ENCODE measurements at regions not wholly inside any gene's neighbourhood (a gene's known extent, or its start where the extent isn't known, plus 50 kb on each side); places are given as distances from the start of the nearest gene placed in this dataset.

DNA sequence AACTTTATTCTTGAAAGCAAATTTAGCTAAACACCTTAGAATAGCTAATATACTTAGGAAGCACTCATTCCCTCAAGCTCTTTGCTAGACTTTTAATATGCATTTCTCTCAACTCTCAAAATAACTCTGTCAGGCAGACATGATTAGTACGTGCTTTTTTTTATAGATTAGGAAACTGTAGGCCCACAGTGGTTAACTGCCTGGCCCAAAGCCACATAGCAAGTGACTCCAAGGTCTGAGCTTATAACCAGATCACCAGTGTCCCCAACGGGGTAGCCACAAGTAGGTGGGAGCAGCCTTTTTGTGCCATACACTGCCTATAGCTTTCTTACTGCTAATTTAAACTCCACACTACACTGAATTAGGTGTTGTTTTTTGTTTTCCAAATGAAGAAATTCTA lies 576.8 kb downstream of the METTL4 start:
- Histone ChIP-seq H3K36me3 (ENCODE audit: control insufficient read depth, insufficient read depth, low read length) (no peaks in the 10 kb centered on the region), H3K4me3 (ENCODE audit: low read depth, low read length) (no peak overlapping the region), H3K27me3 (ENCODE audit: control insufficient read depth, insufficient read depth, low read length) (no peaks in the 10 kb centered on the region)
- DNase-seq (ENCODE audit: low read depth) (no peak), FAIRE-seq (no peak)
- TF ChIP-seq, protein P1, sequence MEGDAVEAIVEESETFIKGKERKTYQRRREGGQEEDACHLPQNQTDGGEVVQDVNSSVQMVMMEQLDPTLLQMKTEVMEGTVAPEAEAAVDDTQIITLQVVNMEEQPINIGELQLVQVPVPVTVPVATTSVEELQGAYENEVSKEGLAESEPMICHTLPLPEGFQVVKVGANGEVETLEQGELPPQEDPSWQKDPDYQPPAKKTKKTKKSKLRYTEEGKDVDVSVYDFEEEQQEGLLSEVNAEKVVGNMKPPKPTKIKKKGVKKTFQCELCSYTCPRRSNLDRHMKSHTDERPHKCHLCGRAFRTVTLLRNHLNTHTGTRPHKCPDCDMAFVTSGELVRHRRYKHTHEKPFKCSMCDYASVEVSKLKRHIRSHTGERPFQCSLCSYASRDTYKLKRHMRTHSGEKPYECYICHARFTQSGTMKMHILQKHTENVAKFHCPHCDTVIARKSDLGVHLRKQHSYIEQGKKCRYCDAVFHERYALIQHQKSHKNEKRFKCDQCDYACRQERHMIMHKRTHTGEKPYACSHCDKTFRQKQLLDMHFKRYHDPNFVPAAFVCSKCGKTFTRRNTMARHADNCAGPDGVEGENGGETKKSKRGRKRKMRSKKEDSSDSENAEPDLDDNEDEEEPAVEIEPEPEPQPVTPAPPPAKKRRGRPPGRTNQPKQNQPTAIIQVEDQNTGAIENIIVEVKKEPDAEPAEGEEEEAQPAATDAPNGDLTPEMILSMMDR (IDR thresholded peaks at IDR 0.05; ENCODE audit: insufficient read depth, low read length, severe bottlenecking) = no peak

DNA sequence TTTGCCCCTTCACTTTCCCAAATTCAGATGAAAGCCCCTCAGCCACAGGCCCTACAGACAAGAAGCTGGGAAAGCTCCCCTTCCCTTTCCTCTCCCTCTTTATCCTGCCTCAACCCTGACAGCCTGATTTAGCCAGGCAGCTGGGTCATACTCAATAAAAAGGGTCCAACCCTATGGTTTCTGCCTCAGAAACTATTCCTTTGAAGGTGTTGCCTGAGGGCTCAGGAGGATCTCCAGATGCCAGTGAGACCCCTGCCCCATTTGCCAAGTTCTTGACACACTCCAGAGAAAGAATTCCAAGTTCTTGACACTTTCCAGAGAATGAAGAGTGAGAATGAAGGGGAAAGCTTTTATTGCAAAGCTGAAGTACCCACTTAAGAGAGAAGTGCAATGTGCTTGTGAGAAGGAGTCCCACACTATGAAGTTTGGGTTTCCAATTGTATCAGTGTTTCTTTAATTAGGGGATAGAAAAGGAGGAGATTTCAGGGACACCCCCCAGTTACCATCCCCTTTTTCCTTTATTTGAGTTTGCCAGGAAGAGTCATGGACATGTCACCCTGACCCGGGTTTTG lies 576.2 kb downstream of the METTL4 start:
- Histone ChIP-seq H3K27me3 (ENCODE audit: control insufficient read depth, insufficient read depth, low read length) (no peaks in the 10 kb centered on the region), H3K36me3 (ENCODE audit: control insufficient read depth, insufficient read depth, low read length) (no peaks in the 10 kb centered on the region), H3K4me3 (ENCODE audit: low read depth, low read length) (no peak overlapping the region)
- TF ChIP-seq, protein P1 (IDR thresholded peaks at IDR 0.05; ENCODE audit: insufficient read depth, low read length, severe bottlenecking) = no peak
- DNase-seq (ENCODE audit: low read depth) (no peak), FAIRE-seq (no peak)

DNA sequence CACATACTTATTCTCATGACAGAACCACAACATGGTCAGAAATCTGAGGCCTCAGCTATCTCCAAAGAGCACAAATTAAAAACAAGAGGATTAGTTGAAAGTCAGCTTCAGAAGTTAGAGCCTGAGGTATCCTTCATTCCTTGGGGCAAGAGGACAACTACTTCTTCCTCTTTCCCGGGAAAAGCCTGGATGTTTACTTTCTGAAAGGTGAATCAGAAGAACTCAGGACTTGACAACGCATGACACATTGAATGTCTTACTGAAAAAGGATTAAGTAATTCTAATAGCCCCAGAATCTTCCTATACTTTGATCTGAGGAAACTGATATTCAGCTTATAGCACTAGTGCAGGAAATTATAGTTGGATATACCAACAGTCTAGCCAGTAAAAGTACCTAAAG lies 573.2 kb downstream of the METTL4 start:
- Histone ChIP-seq H3K4me3 (ENCODE audit: low read depth, low read length) (no peak overlapping the region), H3K27me3 (ENCODE audit: control insufficient read depth, insufficient read depth, low read length) (no peaks in the 10 kb centered on the region), H3K36me3 (ENCODE audit: control insufficient read depth, insufficient read depth, low read length) (no peaks in the 10 kb centered on the region)
- DNase-seq (ENCODE audit: low read depth) (peak; percentile 80), FAIRE-seq (no peak)
- TF ChIP-seq, protein P1 (IDR thresholded peaks at IDR 0.05; ENCODE audit: insufficient read depth, low read length, severe bottlenecking) = no peak

GRCh38 chr18:1999387-1999786 lies 571.9 kb downstream of the METTL4 start:
- Histone ChIP-seq H3K27me3 (ENCODE audit: control insufficient read depth, insufficient read depth, low read length) (no peaks in the 10 kb centered on the region), H3K4me3 (ENCODE audit: low read depth, low read length) (no peak overlapping the region), H3K36me3 (ENCODE audit: control insufficient read depth, insufficient read depth, low read length) (no peaks in the 10 kb centered on the region)
- DNase-seq (ENCODE audit: low read depth) = no peak
- FAIRE-seq = no peak
- TF ChIP-seq, protein P1 (IDR thresholded peaks at IDR 0.05; ENCODE audit: insufficient read depth, low read length, severe bottlenecking) = no peak

DNA sequence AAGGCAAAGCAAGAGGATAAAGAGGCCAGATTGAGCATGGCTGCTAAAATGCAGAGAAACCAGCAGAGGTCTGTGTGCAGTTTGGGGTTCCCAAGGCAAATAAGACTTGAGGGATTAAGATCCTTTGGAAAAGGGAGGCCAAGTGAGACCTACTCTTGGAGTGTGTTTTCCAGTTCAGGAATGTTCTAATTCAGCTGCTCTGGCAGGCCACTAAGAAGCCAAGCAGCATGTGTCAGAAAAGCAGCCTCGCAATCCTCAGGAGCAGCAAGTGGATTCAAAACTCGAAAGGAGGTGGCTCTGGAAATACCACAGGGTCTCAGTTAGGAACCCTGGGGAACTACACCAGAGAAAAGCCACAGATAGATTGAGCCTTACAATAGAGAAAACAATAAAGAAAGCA lies 569.2 kb downstream of the METTL4 start:
- TF ChIP-seq, protein P1 (IDR thresholded peaks at IDR 0.05; ENCODE audit: insufficient read depth, low read length, severe bottlenecking) = no peak
- DNase-seq (ENCODE audit: low read depth) (no peak), FAIRE-seq (peak; percentile 13)
- Histone ChIP-seq H3K4me3 (ENCODE audit: low read depth, low read length) (no peak overlapping the region), H3K27me3 (ENCODE audit: control insufficient read depth, insufficient read depth, low read length) (no peaks in the 10 kb centered on the region), H3K36me3 (ENCODE audit: control insufficient read depth, insufficient read depth, low read length) (no peaks in the 10 kb centered on the region)

DNA sequence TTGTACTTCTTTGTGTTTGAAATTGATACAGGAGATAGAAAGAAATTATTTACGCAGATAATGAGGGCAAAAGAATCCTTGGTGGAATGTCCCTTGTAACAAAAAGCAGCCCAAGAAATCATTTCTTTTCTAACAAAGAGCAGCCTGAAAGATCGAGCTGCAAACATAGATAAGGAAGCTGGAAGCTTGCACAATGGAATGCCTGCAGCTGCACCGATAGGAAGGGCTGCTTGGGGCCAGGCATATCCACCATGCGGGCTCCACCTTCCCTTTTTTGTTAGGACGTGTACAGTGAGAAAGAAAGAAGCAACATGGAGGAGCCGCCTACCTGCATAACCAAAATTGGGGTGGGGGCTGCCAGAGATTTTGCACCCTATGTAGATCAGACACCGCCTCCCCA lies 568.7 kb downstream of the METTL4 start:
- no peak for DNase-seq (ENCODE audit: low read depth)
- no peak overlapping the region for H3K4me3 ChIP-seq (ENCODE audit: low read depth, low read length)
- H3K36me3 ChIP-seq (ENCODE audit: control insufficient read depth, insufficient read depth, low read length) = no peaks in the 10 kb centered on the region
- FAIRE-seq = no peak
- TF ChIP-seq, protein P1 (IDR thresholded peaks at IDR 0.05; ENCODE audit: insufficient read depth, low read length, severe bottlenecking) = no peak
- H3K27me3 ChIP-seq (ENCODE audit: control insufficient read depth, insufficient read depth, low read length) = no peaks in the 10 kb centered on the region

Measured in bronchial epithelial cell (primary cell).